ENCODE measurements at regions not wholly inside any gene's neighbourhood (a gene's known extent, or its start where the extent isn't known, plus 50 kb on each side); places are given as distances from the start of the nearest gene placed in this dataset.
"Not testable (repeated sequence)": the region's sequence is repeated elsewhere in the genome, so short reads cannot be mapped to it uniquely, and the experiment has no call there.

GRCh38 chr13:82560889-82561288 lies 1321.4 kb downstream of the SLITRK1 start:
- no peak for DNase-seq (ENCODE audit: low read depth)

- DNase-seq (ENCODE audit: low read depth), result no peak
Measured at GRCh38 chr13:82522872-82523271, 1359.4 kb downstream of the SLITRK1 start.

GRCh38 chr13:82506805-82507414 lies 1375.4 kb downstream of the SLITRK1 start:
- no peak for DNase-seq (ENCODE audit: low read depth)

- DNase-seq (ENCODE audit: low read depth), result no peak
Measured at GRCh38 chr13:82501834-82502233, 1380.4 kb downstream of the SLITRK1 start.

- no peak for DNase-seq (ENCODE audit: low read depth)
Measured at GRCh38 chr13:82480415-82480814, 1401.9 kb downstream of the SLITRK1 start.

GRCh38 chr13:82477436-82477835 lies 1404.8 kb downstream of the SLITRK1 start:
- no peak for DNase-seq (ENCODE audit: low read depth)

GRCh38 chr13:82467626-82468025 lies 1414.6 kb downstream of the SLITRK1 start:
- no peak for DNase-seq (ENCODE audit: low read depth)

- not testable (repeated sequence) for DNase-seq (ENCODE audit: low read depth)
Measured at GRCh38 chr13:82459575-82459974, 1422.7 kb downstream of the SLITRK1 start.

- no peak for DNase-seq (ENCODE audit: low read depth)
Measured at GRCh38 chr13:82458169-82458568, 1424.1 kb downstream of the SLITRK1 start.

- DNase-seq (ENCODE audit: low read depth), result not testable (repeated sequence)
Measured at GRCh38 chr13:82457548-82457947, 1424.7 kb downstream of the SLITRK1 start.

GRCh38 chr13:82447416-82448077 lies 1434.7 kb downstream of the SLITRK1 start:
- DNase-seq (ENCODE audit: low read depth), result no peak

- DNase-seq (ENCODE audit: low read depth), result no peak
Measured at GRCh38 chr13:82439159-82439904, 1442.9 kb downstream of the SLITRK1 start.

GRCh38 chr13:82438320-82438719 lies 1444.0 kb downstream of the SLITRK1 start:
- no peak for DNase-seq (ENCODE audit: low read depth)

GRCh38 chr13:82436099-82436585 lies 1446.1 kb downstream of the SLITRK1 start:
- no peak for DNase-seq (ENCODE audit: low read depth)

GRCh38 chr13:82432949-82433348 lies 1449.3 kb downstream of the SLITRK1 start:
- DNase-seq (ENCODE audit: low read depth), result no peak

GRCh38 chr13:82412749-82413148 lies 1469.5 kb downstream of the SLITRK1 start:
- no peak for DNase-seq (ENCODE audit: low read depth)

- no peak for DNase-seq (ENCODE audit: low read depth)
Measured at GRCh38 chr13:82407321-82407720, 1475.0 kb downstream of the SLITRK1 start.

- no peak for DNase-seq (ENCODE audit: low read depth)
Measured at GRCh38 chr13:82374719-82375118, 1507.6 kb downstream of the SLITRK1 start.

- no peak for DNase-seq (ENCODE audit: low read depth)
Measured at GRCh38 chr13:82370316-82370715, 1512.0 kb downstream of the SLITRK1 start.

GRCh38 chr13:82364525-82364924 lies 1517.7 kb downstream of the SLITRK1 start:
- DNase-seq (ENCODE audit: low read depth), result no peak

GRCh38 chr13:82358284-82358683 lies 1524.0 kb downstream of the SLITRK1 start:
- no peak for DNase-seq (ENCODE audit: low read depth)

GRCh38 chr13:82356667-82357410 lies 1525.4 kb downstream of the SLITRK1 start:
- DNase-seq (ENCODE audit: low read depth), result no peak
